Astrocyte (in vitro differentiated cells and primary cell): ENCODE measurements at regions not wholly inside any gene's neighbourhood (a gene's known extent, or its start where the extent isn't known, plus 50 kb on each side); places are given as distances from the start of the nearest gene placed in this dataset.

Experiments
- DNase-seq: peaks from one replicate; pipeline ENCODE4 v3.0.0-alpha.2; 2010; ENCODE audit warnings: low read depth
- FAIRE-seq: peaks from 2 replicates; lab custom pipeline; 2011; peaks lifted over from hg19 to GRCh38; lab: Jason Lieb, UNC
- H2AFZ ChIP-seq: 2 replicates; pipeline ENCODE4 v1.6.0; 2012; ENCODE audit warnings: low read depth, low read length, inconsistent platforms
- H3K27ac ChIP-seq: 2 replicates; pipeline ENCODE4 v1.5.1; 2011; ENCODE audit warnings: low read depth, low read length, inconsistent platforms
- H3K27me3 ChIP-seq: 2 replicates; pipeline ENCODE4 v1.6.0; 2011; ENCODE audit warnings: low read length, inconsistent platforms; ENCODE audit not compliant: insufficient read depth
- H3K36me3 ChIP-seq: 2 replicates; pipeline ENCODE4 v1.5.1; 2011; ENCODE audit warnings: low read length, inconsistent platforms; ENCODE audit not compliant: insufficient read depth
- H3K4me1 ChIP-seq: 2 replicates; pipeline ENCODE4 v1.5.1; 2011; ENCODE audit warnings: low read length, inconsistent platforms; ENCODE audit not compliant: insufficient read depth
- H3K4me2 ChIP-seq: 2 replicates; pipeline ENCODE4 v1.6.0; 2012; ENCODE audit warnings: low read length, inconsistent platforms
- H3K4me3 ChIP-seq: 2 replicates; pipeline ENCODE4 v1.5.1; 2011; ENCODE audit warnings: low read depth, mild to moderate bottlenecking, low read length, inconsistent platforms; ENCODE audit not compliant: insufficient read depth
- H3K79me2 ChIP-seq: 2 replicates; pipeline ENCODE4 v1.6.0; 2012; ENCODE audit warnings: mild to moderate bottlenecking, low read length, inconsistent platforms; ENCODE audit not compliant: insufficient read depth
- H3K9ac ChIP-seq: 2 replicates; pipeline ENCODE4 v1.6.0; 2012; ENCODE audit warnings: mild to moderate bottlenecking, low read length, inconsistent platforms
- H3K9me3 ChIP-seq: 2 replicates; pipeline ENCODE4 v1.5.1; 2012; ENCODE audit warnings: low read depth, mild to moderate bottlenecking, low read length, inconsistent platforms; ENCODE audit not compliant: insufficient read depth
- H4K20me1 ChIP-seq: 2 replicates; pipeline ENCODE4 v1.6.0; 2012; ENCODE audit warnings: low read length, inconsistent platforms; ENCODE audit not compliant: insufficient read depth
- H3K27ac Mint-ChIP-seq: one replicate; pipeline ENCODE4 v1.8.0; 2021; ENCODE audit warnings: mild to moderate bottlenecking, mixed read lengths; ENCODE audit not compliant: unreplicated experiment
- H3K27me3 Mint-ChIP-seq: one replicate; pipeline ENCODE4 v1.8.0; 2021; ENCODE audit warnings: low read depth, mixed read lengths; ENCODE audit not compliant: unreplicated experiment
- H3K36me3 Mint-ChIP-seq: one replicate; pipeline ENCODE4 v1.8.0; 2021; ENCODE audit warnings: low read depth, mixed read lengths; ENCODE audit not compliant: unreplicated experiment
- H3K4me1 Mint-ChIP-seq: one replicate; pipeline ENCODE4 v1.8.0; 2021; ENCODE audit warnings: low read depth, mixed read lengths; ENCODE audit not compliant: unreplicated experiment
- H3K4me3 Mint-ChIP-seq: one replicate; pipeline ENCODE4 v1.8.0; 2021; ENCODE audit warnings: mild to moderate bottlenecking, moderate library complexity, mixed read lengths; ENCODE audit not compliant: unreplicated experiment
- H3K9me3 Mint-ChIP-seq: one replicate; pipeline ENCODE4 v1.8.0; 2021; ENCODE audit warnings: mild to moderate bottlenecking, mixed read lengths; ENCODE audit not compliant: unreplicated experiment
- EZH2 ChIP-seq: IDR thresholded peaks from 2 replicates; pipeline ENCODE4 v1.6.1; 2012; ENCODE audit warnings: mild to moderate bottlenecking, low read length, inconsistent platforms; ENCODE audit not compliant: insufficient read depth
- TF ChIP-seq, protein P1 (sequence below): IDR thresholded peaks from 2 replicates; pipeline ENCODE4 v1.5.1; 2011; ENCODE audit warnings: low read depth, mild to moderate bottlenecking, inconsistent platforms, low read length, moderate library complexity; ENCODE audit not compliant: insufficient read depth

GRCh38 chr6:2496291-2496690 is 250.9 kb upstream of the GMDS start:
- no peak overlapping the region for H3K9ac ChIP-seq
- H2AFZ ChIP-seq = no peak overlapping the region
- H3K36me3 ChIP-seq = no peaks in the 10 kb centered on the region
- no peak overlapping the region for H3K4me2 ChIP-seq
- H3K36me3 Mint-ChIP-seq = peaks cover 1% of the 10 kb centered on the region
- no peak overlapping the region for H3K27ac Mint-ChIP-seq
- no peaks in the 10 kb centered on the region for H4K20me1 ChIP-seq
- no peaks in the 10 kb centered on the region for H3K79me2 ChIP-seq
- H3K9me3 Mint-ChIP-seq = no peaks in the 10 kb centered on the region
- peaks cover 8% of the 10 kb centered on the region for H3K4me1 Mint-ChIP-seq
- H3K4me3 ChIP-seq = no peak overlapping the region
- TF ChIP-seq EZH2 = no peak
- TF ChIP-seq, protein P1, sequence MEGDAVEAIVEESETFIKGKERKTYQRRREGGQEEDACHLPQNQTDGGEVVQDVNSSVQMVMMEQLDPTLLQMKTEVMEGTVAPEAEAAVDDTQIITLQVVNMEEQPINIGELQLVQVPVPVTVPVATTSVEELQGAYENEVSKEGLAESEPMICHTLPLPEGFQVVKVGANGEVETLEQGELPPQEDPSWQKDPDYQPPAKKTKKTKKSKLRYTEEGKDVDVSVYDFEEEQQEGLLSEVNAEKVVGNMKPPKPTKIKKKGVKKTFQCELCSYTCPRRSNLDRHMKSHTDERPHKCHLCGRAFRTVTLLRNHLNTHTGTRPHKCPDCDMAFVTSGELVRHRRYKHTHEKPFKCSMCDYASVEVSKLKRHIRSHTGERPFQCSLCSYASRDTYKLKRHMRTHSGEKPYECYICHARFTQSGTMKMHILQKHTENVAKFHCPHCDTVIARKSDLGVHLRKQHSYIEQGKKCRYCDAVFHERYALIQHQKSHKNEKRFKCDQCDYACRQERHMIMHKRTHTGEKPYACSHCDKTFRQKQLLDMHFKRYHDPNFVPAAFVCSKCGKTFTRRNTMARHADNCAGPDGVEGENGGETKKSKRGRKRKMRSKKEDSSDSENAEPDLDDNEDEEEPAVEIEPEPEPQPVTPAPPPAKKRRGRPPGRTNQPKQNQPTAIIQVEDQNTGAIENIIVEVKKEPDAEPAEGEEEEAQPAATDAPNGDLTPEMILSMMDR = no peak
- FAIRE-seq (no peak), DNase-seq (no peak)
- H3K27me3 ChIP-seq = peaks cover 4% of the 10 kb centered on the region
- no peak overlapping the region for H3K27ac ChIP-seq
- no peaks in the 10 kb centered on the region for H3K9me3 ChIP-seq
- peaks cover 10% of the 10 kb centered on the region for H3K27me3 Mint-ChIP-seq
- H3K4me3 Mint-ChIP-seq = no peak overlapping the region
- H3K4me1 ChIP-seq = no peaks in the 10 kb centered on the region

DNA sequence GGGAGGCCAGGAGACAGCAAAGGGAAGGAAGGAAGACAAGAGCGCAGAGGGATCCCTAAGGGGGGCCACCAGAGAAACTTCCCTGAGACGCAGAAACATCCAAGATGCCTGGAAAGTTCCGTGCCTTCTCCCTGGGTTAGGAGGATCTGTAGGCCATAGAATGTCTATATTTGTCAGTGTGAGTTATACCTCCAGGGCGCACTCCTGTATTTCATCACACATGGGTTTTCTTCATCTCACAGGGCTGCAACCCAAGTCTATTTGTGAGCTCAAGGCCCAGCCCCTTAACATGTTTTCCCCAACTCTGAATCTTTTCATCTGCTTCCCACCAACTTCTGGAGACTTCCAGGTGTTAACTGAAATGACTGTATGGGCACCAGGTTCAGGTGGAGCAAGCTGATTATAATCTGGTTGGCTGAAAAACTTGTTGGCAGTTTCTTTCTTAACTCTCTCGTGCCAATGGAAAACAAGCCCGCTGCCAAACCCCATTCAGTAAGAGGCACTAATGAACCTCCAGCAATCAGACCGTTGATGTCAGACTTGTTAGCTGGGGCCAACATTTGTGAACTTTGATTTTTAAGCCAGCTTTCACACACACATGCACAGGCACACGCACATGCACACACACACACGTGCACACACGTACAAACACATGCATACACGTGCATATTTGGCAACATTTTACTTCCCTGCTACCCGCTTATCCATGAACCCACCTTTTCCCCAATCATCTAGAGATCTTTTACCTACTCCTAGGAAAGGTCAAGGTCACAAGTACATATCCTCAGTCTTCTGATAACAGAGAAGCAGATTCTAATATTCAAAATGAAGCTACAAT is 247.5 kb upstream of the GMDS start:
- no peaks in the 10 kb centered on the region for H4K20me1 ChIP-seq
- H3K27ac ChIP-seq = no peak overlapping the region
- peaks cover 1% of the 10 kb centered on the region for H3K36me3 Mint-ChIP-seq
- H3K27me3 Mint-ChIP-seq = peaks cover 10% of the 10 kb centered on the region
- H3K79me2 ChIP-seq = no peaks in the 10 kb centered on the region
- no peaks in the 10 kb centered on the region for H3K9me3 ChIP-seq
- peaks cover 4% of the 10 kb centered on the region for H3K27me3 ChIP-seq
- H3K4me1 Mint-ChIP-seq = peaks cover 6% of the 10 kb centered on the region
- no peak overlapping the region for H3K9ac ChIP-seq
- DNase-seq (no peak), FAIRE-seq (no peak)
- no peaks in the 10 kb centered on the region for H3K9me3 Mint-ChIP-seq
- H3K4me3 ChIP-seq = no peak overlapping the region
- no peak overlapping the region for H3K4me3 Mint-ChIP-seq
- H3K4me2 ChIP-seq = no peak overlapping the region
- no peaks in the 10 kb centered on the region for H3K36me3 ChIP-seq
- H3K4me1 ChIP-seq = no peaks in the 10 kb centered on the region
- H2AFZ ChIP-seq = no peak overlapping the region
- TF ChIP-seq, protein P1 = no peak
- TF ChIP-seq EZH2 = no peak
- H3K27ac Mint-ChIP-seq = no peak overlapping the region

- H3K9me3 ChIP-seq = no peaks in the 10 kb centered on the region
- no peak overlapping the region for H3K4me2 ChIP-seq
- no peaks in the 10 kb centered on the region for H4K20me1 ChIP-seq
- peaks cover 11% of the 10 kb centered on the region for H3K27me3 ChIP-seq
- Mint-ChIP-seq H3K4me1 (no peaks in the 10 kb centered on the region), H3K4me3 (no peak overlapping the region), H3K9me3 (no peaks in the 10 kb centered on the region), H3K27me3 (peaks cover 10% of the 10 kb centered on the region), H3K27ac (no peak overlapping the region), H3K36me3 (no peaks in the 10 kb centered on the region)
- H3K79me2 ChIP-seq = no peaks in the 10 kb centered on the region
- no peak overlapping the region for H3K9ac ChIP-seq
- TF ChIP-seq, protein P1 = no peak
- TF ChIP-seq EZH2 = no peak
- no peaks in the 10 kb centered on the region for H3K4me1 ChIP-seq
- no peak overlapping the region for H2AFZ ChIP-seq
- no peak overlapping the region for H3K27ac ChIP-seq
- DNase-seq (no peak), FAIRE-seq (peak; percentile 45)
- no peak overlapping the region for H3K4me3 ChIP-seq
- H3K36me3 ChIP-seq = no peaks in the 10 kb centered on the region
Observed at GRCh38 chr6:2491137-2491536, 245.7 kb upstream of the GMDS start.
